ENCODE measurements at regions not wholly inside any gene's neighbourhood (a gene's known extent, or its start where the extent isn't known, plus 50 kb on each side); places are given as distances from the start of the nearest gene placed in this dataset.

- no peak for ATAC-seq (ENCODE audit: poor library complexity)
- H3K4me1 ChIP-seq (ENCODE audit: insufficient read depth, low read length) = no peaks in the 10 kb centered on the region
- peaks cover 54% of the 10 kb centered on the region for H3K27me3 Mint-ChIP-seq
- no peaks in the 10 kb centered on the region for H3K36me3 ChIP-seq (ENCODE audit: insufficient read depth, low read length)
- intact Hi-C loops (cut with DNase I, micrococcal nuclease) = no loop called here
- POLR2A ChIA-PET = no interaction called here
- no peak overlapping the region for H3K27ac Mint-ChIP-seq
- H3K4me3 Mint-ChIP-seq = no peak overlapping the region
- peaks cover 0 to 23% of the 10 kb centered on the region in 2 experiments for H3K9me3 ChIP-seq (ENCODE audit: control insufficient read depth in 1 of 2, insufficient read depth in 1 of 2, low read length in 2 of 2)
- DNase-seq = no peak
- CTCF ChIA-PET = no interaction called here
- H3K4me3 ChIP-seq (ENCODE audit: low read length) = no peak overlapping the region
- no peak for TF ChIP-seq CTCF (IDR thresholded peaks at IDR 0.05)
- H3K36me3 Mint-ChIP-seq (ENCODE audit: low read depth) = no peaks in the 10 kb centered on the region
- H3K27ac ChIP-seq (ENCODE audit: low read depth in 1 of 2, low read length in 2 of 2) = no peak overlapping the region
- H3K27me3 ChIP-seq (ENCODE audit: control insufficient read depth in 1 of 2, insufficient read depth in 2 of 2, low read length in 2 of 2) = peaks cover 14 to 18% of the 10 kb centered on the region in 2 experiments
- H3K4me1 Mint-ChIP-seq (ENCODE audit: low read depth) = no peaks in the 10 kb centered on the region
- peaks cover 4% of the 10 kb centered on the region for H3K9me3 Mint-ChIP-seq
Observed at GRCh38 chr7:131943646-131944045, 387.2 kb upstream of the PODXL start.

GRCh38 chr7:131943211-131943610, 386.8 kb upstream of the PODXL start:
- no peak overlapping the region for H3K27ac ChIP-seq (ENCODE audit: low read depth in 1 of 2, low read length in 2 of 2)
- intact Hi-C loops (cut with DNase I, micrococcal nuclease) = no loop called here
- DNase-seq = no peak
- H3K36me3 ChIP-seq (ENCODE audit: insufficient read depth, low read length) = no peaks in the 10 kb centered on the region
- no peaks in the 10 kb centered on the region for H3K36me3 Mint-ChIP-seq (ENCODE audit: low read depth)
- H3K4me1 ChIP-seq (ENCODE audit: insufficient read depth, low read length) = no peaks in the 10 kb centered on the region
- H3K27me3 ChIP-seq (ENCODE audit: control insufficient read depth in 1 of 2, insufficient read depth in 2 of 2, low read length in 2 of 2) = peaks cover 14 to 18% of the 10 kb centered on the region in 2 experiments
- H3K9me3 Mint-ChIP-seq = peaks cover 4% of the 10 kb centered on the region
- no peak for TF ChIP-seq CTCF (IDR thresholded peaks at IDR 0.05)
- H3K4me3 Mint-ChIP-seq = no peak overlapping the region
- no peak for ATAC-seq (ENCODE audit: poor library complexity)
- no peak overlapping the region for H3K27ac Mint-ChIP-seq
- no peaks in the 10 kb centered on the region for H3K4me1 Mint-ChIP-seq (ENCODE audit: low read depth)
- CTCF ChIA-PET = no interaction called here
- POLR2A ChIA-PET = no interaction called here
- H3K27me3 Mint-ChIP-seq = peaks cover 51% of the 10 kb centered on the region
- no peak overlapping the region for H3K4me3 ChIP-seq (ENCODE audit: low read length)
- H3K9me3 ChIP-seq (ENCODE audit: control insufficient read depth in 1 of 2, insufficient read depth in 1 of 2, low read length in 2 of 2) = peaks cover 0 to 23% of the 10 kb centered on the region in 2 experiments

GRCh38 chr7:131942287-131943150, 386.1 kb upstream of the PODXL start:
- Mint-ChIP-seq H3K27ac (no peak overlapping the region), H3K36me3 (ENCODE audit: low read depth) (no peaks in the 10 kb centered on the region), H3K4me3 (no peak overlapping the region), H3K4me1 (ENCODE audit: low read depth) (no peaks in the 10 kb centered on the region), H3K27me3 (peaks cover 45% of the 10 kb centered on the region), H3K9me3 (peaks cover 4% of the 10 kb centered on the region)
- CTCF ChIA-PET = no interaction called here
- intact Hi-C loops (cut with DNase I, micrococcal nuclease) = no loop called here
- POLR2A ChIA-PET = no interaction called here
- ATAC-seq (ENCODE audit: poor library complexity) = no peak
- Histone ChIP-seq H3K27me3 (ENCODE audit: control insufficient read depth in 1 of 2, insufficient read depth in 2 of 2, low read length in 2 of 2) (peaks cover 14 to 18% of the 10 kb centered on the region in 2 experiments), H3K4me3 (ENCODE audit: low read length) (no peak overlapping the region), H3K27ac (ENCODE audit: low read depth in 1 of 2, low read length in 2 of 2) (no peak overlapping the region), H3K9me3 (ENCODE audit: control insufficient read depth in 1 of 2, insufficient read depth in 1 of 2, low read length in 2 of 2) (peaks cover 0 to 23% of the 10 kb centered on the region in 2 experiments), H3K4me1 (ENCODE audit: insufficient read depth, low read length) (no peaks in the 10 kb centered on the region), H3K36me3 (ENCODE audit: insufficient read depth, low read length) (no peaks in the 10 kb centered on the region)
- TF ChIP-seq CTCF (IDR thresholded peaks at IDR 0.05) = no peak
- no peak for DNase-seq
